COLO668 (cell line): ENCODE measurements at regions not wholly inside any gene's neighbourhood (a gene's known extent, or its start where the extent isn't known, plus 50 kb on each side); places are given as distances from the start of the nearest gene placed in this dataset.

ENCODE experiments used
- DNase-seq: peaks from one replicate; lab custom pipeline; 2025; ENCODE audit not compliant: unreplicated experiment; lab: John Stamatoyannopoulos, UW

- no peak for DNase-seq
Observed at GRCh38 chr18:61949946-61950345, 57.1 kb upstream of the RNF152 start.

DNA sequence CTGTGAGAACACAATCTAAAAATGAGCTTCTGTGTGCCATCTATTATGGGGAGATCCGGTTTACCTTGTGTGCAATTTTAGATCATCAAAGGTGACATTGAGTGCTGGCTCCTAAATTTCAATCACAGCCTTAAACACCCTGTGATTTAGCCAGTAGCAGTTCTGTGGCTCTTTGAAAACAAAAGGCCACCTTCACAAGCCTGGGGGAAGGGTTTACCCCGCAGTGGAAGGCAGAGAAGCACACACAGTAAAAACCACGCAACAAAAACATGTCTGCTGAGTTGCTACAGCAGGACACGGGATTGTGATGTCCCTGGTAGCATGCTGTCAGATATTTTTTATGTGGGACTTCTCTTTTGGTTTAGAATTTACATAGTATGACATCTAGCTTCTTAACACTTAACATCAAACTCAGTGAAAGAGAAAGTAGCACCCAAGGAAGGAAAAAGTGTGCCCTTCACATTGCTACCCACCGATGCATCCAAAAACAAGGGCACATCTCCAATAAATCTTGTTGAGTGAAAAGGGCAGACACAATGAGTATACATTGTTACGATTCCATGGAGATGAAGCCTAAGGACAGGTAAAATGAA lies 56.1 kb upstream of the RNF152 start:
- no peak for DNase-seq

- DNase-seq = no peak
Observed at GRCh38 chr18:61948281-61948741, 55.5 kb upstream of the RNF152 start.

- no peak for DNase-seq
Observed at GRCh38 chr18:61946449-61946848, 53.6 kb upstream of the RNF152 start.

DNA sequence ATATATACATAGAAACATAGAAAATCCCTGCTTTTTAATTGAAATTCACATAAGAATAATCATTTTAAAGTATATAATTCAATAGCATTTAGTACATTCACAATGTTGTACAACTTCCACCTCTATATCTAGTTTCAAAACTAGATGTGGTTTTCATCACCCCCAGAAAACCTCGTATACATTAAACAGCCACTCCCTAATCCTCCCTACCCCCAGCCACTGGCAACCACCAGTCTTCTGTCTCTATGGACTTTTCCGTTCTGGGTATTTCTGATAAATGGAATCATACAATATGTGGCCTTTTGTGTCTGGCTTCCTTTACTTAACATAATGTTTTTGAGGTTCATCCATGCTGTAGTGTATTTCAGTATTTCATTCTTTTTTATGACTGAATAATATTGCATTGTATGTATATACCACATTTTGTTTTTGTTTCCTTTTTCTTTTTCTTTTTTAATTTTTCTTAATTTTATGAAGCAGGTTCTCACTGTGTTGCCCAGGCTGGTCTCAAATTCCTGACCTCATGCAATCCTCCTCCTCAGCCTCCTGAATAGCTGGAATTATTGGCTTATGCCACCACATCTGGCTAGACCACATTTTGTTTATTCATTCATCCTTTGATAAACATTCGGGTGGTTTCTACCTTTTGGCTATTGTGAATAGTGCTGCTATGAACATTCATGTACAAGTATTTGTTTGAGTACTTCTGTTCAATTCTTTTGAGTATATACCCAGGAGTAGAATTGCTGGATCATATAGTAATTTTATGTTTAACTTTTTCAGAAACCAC lies 50.6 kb upstream of the RNF152 start:
- DNase-seq = no peak
